BE2C (cell line): ENCODE measurements at regions not wholly inside any gene's neighbourhood (a gene's known extent, or its start where the extent isn't known, plus 50 kb on each side); places are given as distances from the start of the nearest gene placed in this dataset.
A peak's percentile ranks its signal among the peaks of the same experiment; 100 is the strongest.

Experiments used
- DNase-seq: peaks from one replicate; pipeline ENCODE4 v3.0.0-alpha.2; 2020
- H3K27me3 ChIP-seq: fragments of 250-450 bp; sonication (Bioruptor Pico); 2 replicates; pipeline ENCODE4 v1.5.1; 2020; ENCODE audit warnings: mild to moderate bottlenecking
- H3K36me3 ChIP-seq: fragments of 250-450 bp; sonication (Bioruptor Pico); 2 replicates; pipeline ENCODE4 v1.5.1; 2020; ENCODE audit warnings: mild to moderate bottlenecking
- H3K4me1 ChIP-seq: fragments of 250-450 bp; sonication (Bioruptor Pico); 2 replicates; pipeline ENCODE4 v1.5.1; 2020
- H3K4me3 ChIP-seq: 2 replicates; pipeline ENCODE4 v1.5.1; 2011; ENCODE audit warnings: low read depth, low read length
- H3K9me3 ChIP-seq: fragments of 250-450 bp; sonication (Bioruptor Pico); 2 replicates; pipeline ENCODE4 v1.5.1; 2020
- CTCF ChIP-seq: IDR thresholded peaks from 2 replicates; pipeline ENCODE4 v1.5.1; 2012; ENCODE audit warnings: mild to moderate bottlenecking, low read depth, low read length

GRCh38 chr10:31749981-31750840 is 178.4 kb downstream of the ARHGAP12 start:
- Histone ChIP-seq H3K36me3 (no peaks in the 10 kb centered on the region), H3K9me3 (no peaks in the 10 kb centered on the region), H3K4me3 (0 out of 2 replicates have a peak overlapping the region, but pooled peaks have one; percentile 4), H3K4me1 (peaks cover 28% of the 10 kb centered on the region), H3K27me3 (no peaks in the 10 kb centered on the region)
- no peak for TF ChIP-seq CTCF
- peak; percentile 73 for DNase-seq

GRCh38 chr10:31749301-31749700 is 179.3 kb downstream of the ARHGAP12 start:
- no peak for TF ChIP-seq CTCF
- peaks cover 28% of the 10 kb centered on the region for H3K4me1 ChIP-seq
- no peaks in the 10 kb centered on the region for H3K36me3 ChIP-seq
- no peaks in the 10 kb centered on the region for H3K9me3 ChIP-seq
- no peaks in the 10 kb centered on the region for H3K27me3 ChIP-seq
- H3K4me3 ChIP-seq: no peak overlapping the region
- peak; percentile 79 for DNase-seq

- H3K4me1 ChIP-seq: peaks cover 16% of the 10 kb centered on the region
- no peaks in the 10 kb centered on the region for H3K9me3 ChIP-seq
- no peaks in the 10 kb centered on the region for H3K27me3 ChIP-seq
- no peak for DNase-seq
- TF ChIP-seq CTCF: no peak
- no peak overlapping the region for H3K4me3 ChIP-seq
- H3K36me3 ChIP-seq: no peaks in the 10 kb centered on the region
These were observed 182.8 kb downstream of the ARHGAP12 start for GRCh38 chr10:31745612-31746376.

- Histone ChIP-seq H3K36me3 (no peaks in the 10 kb centered on the region), H3K4me3 (no peak overlapping the region), H3K4me1 (peaks cover 2% of the 10 kb centered on the region; the same call in 1 of the 2 replicates), H3K27me3 (no peaks in the 10 kb centered on the region), H3K9me3 (no peaks in the 10 kb centered on the region)
- no peak for TF ChIP-seq CTCF
- no peak for DNase-seq
These were observed 184.6 kb downstream of the ARHGAP12 start for GRCh38 chr10:31744025-31744424.

GRCh38 chr10:31742255-31742654 is 186.4 kb downstream of the ARHGAP12 start:
- TF ChIP-seq CTCF: no peak
- no peaks in the 10 kb centered on the region for H3K9me3 ChIP-seq
- H3K4me1 ChIP-seq: no peaks in the 10 kb centered on the region
- no peaks in the 10 kb centered on the region for H3K36me3 ChIP-seq
- H3K4me3 ChIP-seq: no peak overlapping the region
- H3K27me3 ChIP-seq: no peaks in the 10 kb centered on the region
- DNase-seq: no peak

- TF ChIP-seq CTCF: no peak
- no peak overlapping the region for H3K4me3 ChIP-seq
- H3K27me3 ChIP-seq: no peaks in the 10 kb centered on the region
- no peaks in the 10 kb centered on the region for H3K4me1 ChIP-seq
- no peak for DNase-seq
- no peaks in the 10 kb centered on the region for H3K36me3 ChIP-seq
- no peaks in the 10 kb centered on the region for H3K9me3 ChIP-seq
These were observed 187.2 kb downstream of the ARHGAP12 start for GRCh38 chr10:31741473-31741872.
